Peyer's patch (tissue), 4 donors: ENCODE measurements at regions not wholly inside any gene's neighbourhood (a gene's known extent, or its start where the extent isn't known, plus 50 kb on each side); places are given as distances from the start of the nearest gene placed in this dataset.

Experiments used
- POLR2A ChIP-seq, 2 donors: fragments of 450-650 bp; IDR thresholded peaks; one replicate each; pipeline ENCODE4 v1.5.1; 2017; ENCODE audit warnings: antibody characterized with exemption in 2 of 2, mild to moderate bottlenecking in 2 of 2, moderate library complexity in 2 of 2
- TF ChIP-seq, protein P1 (sequence below), 6 experiments: fragments of 450-650 bp in 4 of 6; fragments of 200-600 bp in 2 of 6; sonication (generic) in 1 of 6; IDR thresholded peaks; one replicate each; pipeline ENCODE4 v1.5.1; 2017 to 2019; ENCODE audit warnings: antibody characterized with exemption in 6 of 6, mild to moderate bottlenecking in 3 of 6, moderate library complexity in 1 of 6

- no peak for TF ChIP-seq POLR2A (IDR thresholded peaks at IDR 0.05)
- TF ChIP-seq, protein P1, sequence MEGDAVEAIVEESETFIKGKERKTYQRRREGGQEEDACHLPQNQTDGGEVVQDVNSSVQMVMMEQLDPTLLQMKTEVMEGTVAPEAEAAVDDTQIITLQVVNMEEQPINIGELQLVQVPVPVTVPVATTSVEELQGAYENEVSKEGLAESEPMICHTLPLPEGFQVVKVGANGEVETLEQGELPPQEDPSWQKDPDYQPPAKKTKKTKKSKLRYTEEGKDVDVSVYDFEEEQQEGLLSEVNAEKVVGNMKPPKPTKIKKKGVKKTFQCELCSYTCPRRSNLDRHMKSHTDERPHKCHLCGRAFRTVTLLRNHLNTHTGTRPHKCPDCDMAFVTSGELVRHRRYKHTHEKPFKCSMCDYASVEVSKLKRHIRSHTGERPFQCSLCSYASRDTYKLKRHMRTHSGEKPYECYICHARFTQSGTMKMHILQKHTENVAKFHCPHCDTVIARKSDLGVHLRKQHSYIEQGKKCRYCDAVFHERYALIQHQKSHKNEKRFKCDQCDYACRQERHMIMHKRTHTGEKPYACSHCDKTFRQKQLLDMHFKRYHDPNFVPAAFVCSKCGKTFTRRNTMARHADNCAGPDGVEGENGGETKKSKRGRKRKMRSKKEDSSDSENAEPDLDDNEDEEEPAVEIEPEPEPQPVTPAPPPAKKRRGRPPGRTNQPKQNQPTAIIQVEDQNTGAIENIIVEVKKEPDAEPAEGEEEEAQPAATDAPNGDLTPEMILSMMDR (IDR thresholded peaks at IDR 0.05), result no peak
Observed at GRCh38 chr3:153513236-153513635, 351.2 kb downstream of the RAP2B start.
